T-cell (primary cell): ENCODE measurements at regions not wholly inside any gene's neighbourhood (a gene's known extent, or its start where the extent isn't known, plus 50 kb on each side); places are given as distances from the start of the nearest gene placed in this dataset.
"Not testable (repeated sequence)": the region's sequence is repeated elsewhere in the genome, so short reads cannot be mapped to it uniquely, and the experiment has no call there.

ENCODE experiments used
- ATAC-seq, 4 experiments: fragments of 200-7000 bp in 3 of 4; fragments of 150-1000 bp in 1 of 4; cut with Tn5 transposase; replicated peaks in 1 of 4; 1 replicate in 3 of 4; 2 replicates in 1 of 4; pipeline ENCODE4 v1.10.0; 2021; ENCODE audit warnings: moderate library complexity in 3 of 4, mild to moderate bottlenecking in 2 of 4, moderate number of reproducible peaks in 1 of 4
- CTCF ChIA-PET, 2 donors: fragments of 300-600 bp; sonication (Branson Sonifier 250); formaldehyde crosslinking; loops; one replicate each; lab custom pipeline; 2022; ENCODE audit warnings: antibody characterized with exemption in 2 of 2; lab: Charles Lee
- POLR2A ChIA-PET, 2 donors: fragments of 300-600 bp; sonication (Branson Sonifier 250); formaldehyde crosslinking; loops; one replicate each; lab custom pipeline; 2022; ENCODE audit warnings: antibody characterized with exemption in 2 of 2; lab: Charles Lee
- DNase-seq, 35 experiments: peaks; one replicate each; pipeline versions ENCODE4 v3.0.0 to v3.0.0-alpha.2; 2013 to 2023
- H3K27ac ChIP-seq: one replicate; pipeline ENCODE4 v1.5.1; 2013; ENCODE audit warnings: low read length
- H3K27me3 ChIP-seq, 2 experiments: replicated peaks in 1 of 2; 1 replicate in 1 of 2; 2 replicates in 1 of 2; pipeline versions ENCODE4 v1.6.1 to v1.7.0; 2013; ENCODE audit warnings: low read length in 1 of 2, mixed read lengths in 1 of 2; ENCODE audit not compliant: control insufficient read depth in 2 of 2, insufficient read depth in 2 of 2; ENCODE audit errors: extremely low read depth in 1 of 2
- H3K36me3 ChIP-seq, 2 donors: 1 replicate in 1 of 2; 2 replicates in 1 of 2; pipeline versions ENCODE4 v1.6.1 to v1.7.0; 2013; ENCODE audit warnings: low read length in 1 of 2; ENCODE audit not compliant: control insufficient read depth in 2 of 2, insufficient read depth in 1 of 2; ENCODE audit errors: extremely low read depth in 1 of 2
- H3K4me1 ChIP-seq, 2 experiments: 1 replicate in 1 of 2; 2 replicates in 1 of 2; pipeline versions ENCODE4 v1.6.1 to v1.7.0; 2013; ENCODE audit warnings: low read length in 2 of 2, mixed read lengths in 1 of 2; ENCODE audit not compliant: insufficient read depth in 2 of 2, control insufficient read depth in 1 of 2; ENCODE audit errors: extremely low read depth in 1 of 2
- H3K4me3 ChIP-seq, 2 donors: 1 replicate in 1 of 2; 2 replicates in 1 of 2; pipeline versions ENCODE4 v1.5.1 to v1.7.0; 2013; ENCODE audit warnings: mild to moderate bottlenecking in 2 of 2, low read length in 1 of 2, moderate library complexity in 1 of 2; ENCODE audit not compliant: control insufficient read depth in 1 of 2; ENCODE audit errors: extremely low read depth in 1 of 2
- H3K9me3 ChIP-seq: 2 replicates; pipeline ENCODE4 v1.7.0; 2013
- H3K27ac Mint-ChIP-seq, 2 donors: one replicate each; pipeline ENCODE4 v1.8.0; 2020 to 2021; ENCODE audit warnings: mild to moderate bottlenecking in 2 of 2, mixed read lengths in 2 of 2
- H3K27me3 Mint-ChIP-seq, 2 donors: one replicate each; pipeline ENCODE4 v1.8.0; 2021 to 2022; ENCODE audit warnings: mixed read lengths in 2 of 2
- H3K36me3 Mint-ChIP-seq: one replicate; pipeline ENCODE4 v1.8.0; 2021; ENCODE audit warnings: mixed read lengths
- H3K4me1 Mint-ChIP-seq, 3 donors: one replicate each; pipeline ENCODE4 v1.8.0; 2020 to 2022; ENCODE audit warnings: mixed read lengths in 3 of 3, mild to moderate bottlenecking in 1 of 3
- H3K4me3 Mint-ChIP-seq, 3 donors: one replicate each; pipeline ENCODE4 v1.8.0; 2020 to 2022; ENCODE audit warnings: mild to moderate bottlenecking in 3 of 3, mixed read lengths in 3 of 3, moderate library complexity in 3 of 3
- H3K9me3 Mint-ChIP-seq, 3 donors: one replicate each; pipeline ENCODE4 v1.8.0; 2020 to 2022; ENCODE audit warnings: mixed read lengths in 3 of 3
- WGBS: methylation state at CpG from one replicate; pipeline ENCODE4 v1.1.5; 2013; ENCODE audit warnings: missing lambda C conversion rate; ENCODE audit not compliant: insufficient coverage; 5-methylcytosine and 5-hydroxymethylcytosine counted together

DNA sequence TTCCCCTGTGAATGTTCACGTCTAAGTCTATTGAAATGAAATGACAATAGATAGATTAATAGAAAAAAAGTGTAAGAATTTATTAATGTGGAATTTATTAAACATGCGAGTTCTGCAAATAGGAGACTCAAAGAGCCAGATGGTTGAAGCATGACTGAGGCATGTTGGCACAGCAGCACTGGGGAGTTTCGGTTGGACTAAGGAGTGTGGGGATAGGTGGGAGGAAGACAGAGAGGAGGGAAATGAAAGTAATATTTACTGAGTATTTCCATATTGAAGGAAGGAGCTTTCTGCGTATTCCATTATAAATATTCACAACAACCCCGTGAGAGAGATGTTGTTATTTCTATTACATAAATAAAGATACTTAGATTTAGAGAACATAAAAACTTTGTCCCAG is 79.5 kb upstream of the ZNF644 start:
- ATAC-seq (no peak), DNase-seq (no peak)
- no peaks in the 10 kb centered on the region for H3K9me3 ChIP-seq
- Mint-ChIP-seq H3K27me3 (peaks cover 16 to 24% of the 10 kb centered on the region in 2 donors), H3K4me3 (no peak overlapping the region), H3K4me1 (peaks cover 13 to 16% (median 14%) of the 10 kb centered on the region in 3 donors), H3K36me3 (no peaks in the 10 kb centered on the region), H3K27ac (no peak overlapping the region), H3K9me3 (no peaks in the 10 kb centered on the region)
- no peaks in the 10 kb centered on the region for H3K36me3 ChIP-seq
- 100% methylated on average over 2 of the region's 5 CpGs for WGBS
- peaks cover 0 to 9% of the 10 kb centered on the region in 2 experiments for H3K27me3 ChIP-seq
- POLR2A ChIA-PET = no interaction called here
- no peak overlapping the region for H3K4me3 ChIP-seq
- CTCF ChIA-PET = no interaction called here
- H3K4me1 ChIP-seq = peaks cover 0 to 13% of the 10 kb centered on the region in 2 experiments
- H3K27ac ChIP-seq = no peak overlapping the region

DNA sequence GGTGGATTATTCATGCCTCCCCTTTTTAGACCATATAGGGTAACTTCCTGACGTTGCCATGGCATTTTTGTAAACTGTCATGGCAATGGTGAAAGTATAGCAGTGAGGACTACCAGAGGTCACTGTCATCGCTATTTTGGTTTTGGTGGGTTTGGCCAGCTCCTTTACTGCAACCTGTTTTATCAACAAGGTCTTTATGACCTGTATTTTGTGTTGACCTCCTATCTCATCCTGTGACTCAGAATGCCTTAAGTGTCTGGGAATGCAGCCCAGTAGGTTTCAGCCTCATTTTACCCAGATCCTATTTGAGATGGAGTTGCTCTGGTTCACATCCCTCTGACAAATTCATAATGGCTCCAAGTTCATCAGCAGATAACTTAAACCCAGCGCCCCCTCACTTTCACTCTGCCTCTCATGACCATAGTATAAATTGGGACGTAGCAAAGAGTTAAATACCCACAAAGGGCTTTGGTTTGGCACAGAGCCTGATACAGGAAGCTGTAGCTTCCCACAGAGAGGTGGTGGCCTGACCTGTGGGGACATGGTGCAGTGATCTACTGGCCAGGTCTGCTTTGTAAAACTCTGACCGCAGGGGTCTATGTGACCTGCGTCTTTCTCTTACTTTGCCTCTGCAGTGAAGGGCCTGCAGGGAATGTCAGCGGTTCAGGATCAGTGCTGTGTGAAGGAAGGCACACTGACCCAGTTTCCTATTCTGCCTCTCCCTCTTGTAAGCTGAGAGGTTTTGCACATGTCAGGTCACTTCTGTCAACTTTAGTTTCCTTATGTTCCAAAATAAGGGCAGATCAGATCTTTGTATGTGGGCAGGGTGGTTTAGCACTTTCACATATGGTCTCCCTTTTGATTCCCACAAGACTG is 78.1 kb upstream of the ZNF644 start:
- CTCF ChIA-PET = no interaction called here
- H3K4me3 ChIP-seq = no peak overlapping the region

GRCh38 chr1:91098299-91098906 is 76.6 kb upstream of the ZNF644 start:
- Mint-ChIP-seq H3K9me3 (no peaks in the 10 kb centered on the region), H3K4me1 (peaks cover 13 to 16% (median 14%) of the 10 kb centered on the region in 3 donors), H3K27ac (peak overlapping the region in 1 of 2 donors; percentile 9), H3K4me3 (no peak overlapping the region), H3K27me3 (peaks cover 20 to 29% of the 10 kb centered on the region in 2 donors), H3K36me3 (no peaks in the 10 kb centered on the region)
- WGBS = 100% methylated on average over 1 of the region's 3 CpGs
- CTCF ChIA-PET = interaction anchor here in 1 of 2 donors (0.7 kb wide), 1 partner anchor 39 kb away, joined by 3 read pairs; no protein-coding TSS in a partner anchor
- H3K27ac ChIP-seq = no peak overlapping the region
- no peak for DNase-seq
- peaks cover 0 to 13% of the 10 kb centered on the region in 2 experiments for H3K4me1 ChIP-seq
- no peak overlapping the region for H3K4me3 ChIP-seq
- no peak for ATAC-seq
- no peaks in the 10 kb centered on the region for H3K9me3 ChIP-seq
- H3K36me3 ChIP-seq = no peaks in the 10 kb centered on the region
- peaks cover 0 to 9% of the 10 kb centered on the region in 2 experiments for H3K27me3 ChIP-seq
- POLR2A ChIA-PET = interaction anchor here in 1 of 2 donors (0.6 kb wide), 1 partner anchor 28 kb away, joined by 5 read pairs; no protein-coding TSS in a partner anchor

More for the DNA sequence above, 78.1 kb upstream of the ZNF644 start:
- no peaks in the 10 kb centered on the region for H3K36me3 Mint-ChIP-seq
- Histone ChIP-seq H3K27ac (no peak overlapping the region), H3K9me3 (no peaks in the 10 kb centered on the region), H3K4me1 (peaks cover 0 to 13% of the 10 kb centered on the region in 2 experiments), H3K36me3 (no peaks in the 10 kb centered on the region), H3K27me3 (peaks cover 0 to 9% of the 10 kb centered on the region in 2 experiments)
- peak overlapping the region; percentile 5 to 35 (median 24) for H3K4me3 Mint-ChIP-seq
- H3K9me3 Mint-ChIP-seq = no peaks in the 10 kb centered on the region
- H3K27me3 Mint-ChIP-seq = peaks cover 20 to 29% of the 10 kb centered on the region in 2 donors
- peaks cover 13 to 16% (median 14%) of the 10 kb centered on the region in 3 donors for H3K4me1 Mint-ChIP-seq
- no peak overlapping the region for H3K27ac Mint-ChIP-seq
- ATAC-seq (peak in 2 of 4 experiments; percentile 33 to 46), DNase-seq (peak in 7 of 35 experiments; percentile 2 to 15 (median 6))
- POLR2A ChIA-PET = no interaction called here
- WGBS = 6% methylated on average over 3 of the region's 7 CpGs

- POLR2A ChIA-PET, H3K4me3 ChIP-seq, H3K36me3 ChIP-seq, DNase-seq, H3K9me3 Mint-ChIP-seq, H3K9me3 ChIP-seq, ATAC-seq, H3K4me3 Mint-ChIP-seq, H3K27ac ChIP-seq, H3K4me1 ChIP-seq, H3K36me3 Mint-ChIP-seq: not testable (repeated sequence)
- peak overlapping the region in 1 of 2 donors; percentile 69 for H3K27ac Mint-ChIP-seq
- peaks cover 10 to 11% (median 10%) of the 10 kb centered on the region in 3 donors for H3K4me1 Mint-ChIP-seq
- peaks cover 0 to 15% of the 10 kb centered on the region in 2 experiments for H3K27me3 ChIP-seq
- peaks cover 25 to 37% of the 10 kb centered on the region in 2 donors for H3K27me3 Mint-ChIP-seq
- CTCF ChIA-PET = interaction anchor here in 1 of 2 donors (0.7 kb wide), 1 partner anchor 77 kb away, joined by 8 read pairs; no protein-coding TSS in a partner anchor
- 100% methylated on average over 7 of the region's 10 CpGs for WGBS
These were observed 73.5 kb upstream of the ZNF644 start for GRCh38 chr1:91095321-91095720.

GRCh38 chr1:91092503-91092902 is 70.7 kb upstream of the ZNF644 start:
- Mint-ChIP-seq H3K9me3 (peaks cover 0 to 4% (median 2%) of the 10 kb centered on the region in 3 donors), H3K36me3 (no peaks in the 10 kb centered on the region), H3K27ac (no peak overlapping the region), H3K4me1 (no peaks in the 10 kb centered on the region), H3K4me3 (no peak overlapping the region), H3K27me3 (peaks cover 12 to 23% of the 10 kb centered on the region in 2 donors)
- POLR2A ChIA-PET = no interaction called here
- ATAC-seq (no peak), DNase-seq (no peak)
- 50% methylated on average over 2 of the region's 4 CpGs for WGBS
- Histone ChIP-seq H3K4me1 (no peaks in the 10 kb centered on the region), H3K9me3 (no peaks in the 10 kb centered on the region), H3K4me3 (no peak overlapping the region), H3K27ac (no peak overlapping the region), H3K36me3 (no peaks in the 10 kb centered on the region), H3K27me3 (peaks cover 0 to 15% of the 10 kb centered on the region in 2 experiments)
- CTCF ChIA-PET = no interaction called here

- H3K36me3 Mint-ChIP-seq = no peaks in the 10 kb centered on the region
- no peak overlapping the region for H3K27ac Mint-ChIP-seq
- DNase-seq (no peak), ATAC-seq (no peak)
- 52% methylated on average over 3 of the region's 7 CpGs for WGBS
- H3K4me3 ChIP-seq = no peak overlapping the region
- no peak overlapping the region for H3K27ac ChIP-seq
- H3K9me3 Mint-ChIP-seq = peaks cover 0 to 4% (median 3%) of the 10 kb centered on the region in 3 donors
- H3K4me1 ChIP-seq = no peaks in the 10 kb centered on the region
- H3K4me1 Mint-ChIP-seq = no peaks in the 10 kb centered on the region
- no peaks in the 10 kb centered on the region for H3K36me3 ChIP-seq
- ChIA-PET CTCF (interaction anchor here in 1 of 2 donors (0.5 kb wide), 1 partner anchor 43 kb away, joined by 3 read pairs; no protein-coding TSS in a partner anchor), POLR2A (no interaction called here)
- H3K27me3 ChIP-seq = peaks cover 0 to 15% of the 10 kb centered on the region in 2 experiments
- no peaks in the 10 kb centered on the region for H3K9me3 ChIP-seq
- peaks cover 10 to 20% of the 10 kb centered on the region in 2 donors for H3K27me3 Mint-ChIP-seq
- no peak overlapping the region for H3K4me3 Mint-ChIP-seq
These were observed 70.0 kb upstream of the ZNF644 start for GRCh38 chr1:91091812-91092211.
